HFFc6 (cell line): ENCODE measurements at regions not wholly inside any gene's neighbourhood (a gene's known extent, or its start where the extent isn't known, plus 50 kb on each side); places are given as distances from the start of the nearest gene placed in this dataset.

Experiments
- DNase-seq: peaks from one replicate; pipeline ENCODE4 v3.0.0-alpha.2; 2018
- H3K27ac Mint-ChIP-seq: 2 replicates; pipeline ENCODE4 v1.8.0; 2020; ENCODE audit warnings: mild to moderate bottlenecking, mixed read lengths
- H3K27me3 Mint-ChIP-seq: 2 replicates; pipeline ENCODE4 v1.8.0; 2021; ENCODE audit warnings: mild to moderate bottlenecking, moderate library complexity, mixed read lengths; ENCODE audit not compliant: insufficient read depth
- H3K36me3 Mint-ChIP-seq: 2 replicates; pipeline ENCODE4 v1.8.0; 2021; ENCODE audit warnings: low read depth, mixed read lengths
- H3K4me1 Mint-ChIP-seq: 2 replicates; pipeline ENCODE4 v1.8.0; 2020; ENCODE audit warnings: low read depth, mixed read lengths
- H3K4me3 Mint-ChIP-seq: 2 replicates; pipeline ENCODE4 v1.8.0; 2020; ENCODE audit warnings: mild to moderate bottlenecking, moderate library complexity, mixed read lengths
- H3K9me3 Mint-ChIP-seq: 2 replicates; pipeline ENCODE4 v1.8.0; 2020; ENCODE audit warnings: mild to moderate bottlenecking, mixed read lengths
- TF ChIP-seq, protein P1 (sequence below): fragments of 200-600 bp; sonication (generic); IDR thresholded peaks from 2 replicates; pipeline ENCODE4 v1.5.0; 2021; ENCODE audit warnings: antibody characterized with exemption, mild to moderate bottlenecking

DNA sequence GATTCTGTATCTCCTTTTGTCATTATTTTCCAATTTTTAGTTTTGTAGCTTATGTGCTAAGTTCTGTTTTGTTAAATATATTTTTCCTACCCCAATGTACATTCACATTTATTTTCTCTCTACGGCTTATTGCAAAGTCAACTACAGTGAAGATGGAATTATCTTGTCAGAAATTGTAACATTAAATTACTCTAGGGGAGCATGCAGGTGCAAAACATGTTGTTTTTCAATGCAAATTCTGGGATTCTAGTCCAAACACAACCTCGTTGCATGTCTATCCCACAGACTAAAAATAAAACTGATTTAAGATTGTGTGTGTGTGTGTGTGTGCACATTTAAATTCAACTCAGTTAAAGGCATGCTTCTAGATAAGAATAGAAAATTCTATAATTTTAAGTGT lies 529.1 kb upstream of the POM121L12 start:
- Mint-ChIP-seq H3K9me3 (peaks cover 30% of the 10 kb centered on the region), H3K27me3 (no peaks in the 10 kb centered on the region), H3K36me3 (no peaks in the 10 kb centered on the region), H3K4me1 (no peaks in the 10 kb centered on the region), H3K4me3 (no peak overlapping the region), H3K27ac (no peak overlapping the region)
- no peak for DNase-seq
- TF ChIP-seq, protein P1, sequence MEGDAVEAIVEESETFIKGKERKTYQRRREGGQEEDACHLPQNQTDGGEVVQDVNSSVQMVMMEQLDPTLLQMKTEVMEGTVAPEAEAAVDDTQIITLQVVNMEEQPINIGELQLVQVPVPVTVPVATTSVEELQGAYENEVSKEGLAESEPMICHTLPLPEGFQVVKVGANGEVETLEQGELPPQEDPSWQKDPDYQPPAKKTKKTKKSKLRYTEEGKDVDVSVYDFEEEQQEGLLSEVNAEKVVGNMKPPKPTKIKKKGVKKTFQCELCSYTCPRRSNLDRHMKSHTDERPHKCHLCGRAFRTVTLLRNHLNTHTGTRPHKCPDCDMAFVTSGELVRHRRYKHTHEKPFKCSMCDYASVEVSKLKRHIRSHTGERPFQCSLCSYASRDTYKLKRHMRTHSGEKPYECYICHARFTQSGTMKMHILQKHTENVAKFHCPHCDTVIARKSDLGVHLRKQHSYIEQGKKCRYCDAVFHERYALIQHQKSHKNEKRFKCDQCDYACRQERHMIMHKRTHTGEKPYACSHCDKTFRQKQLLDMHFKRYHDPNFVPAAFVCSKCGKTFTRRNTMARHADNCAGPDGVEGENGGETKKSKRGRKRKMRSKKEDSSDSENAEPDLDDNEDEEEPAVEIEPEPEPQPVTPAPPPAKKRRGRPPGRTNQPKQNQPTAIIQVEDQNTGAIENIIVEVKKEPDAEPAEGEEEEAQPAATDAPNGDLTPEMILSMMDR, result no peak

GRCh38 chr7:52504561-52504960 lies 530.9 kb upstream of the POM121L12 start:
- H3K27ac Mint-ChIP-seq, result no peak overlapping the region
- no peaks in the 10 kb centered on the region for H3K36me3 Mint-ChIP-seq
- no peak overlapping the region for H3K4me3 Mint-ChIP-seq
- TF ChIP-seq, protein P1, result no peak
- H3K9me3 Mint-ChIP-seq, result peaks cover 35% of the 10 kb centered on the region
- H3K27me3 Mint-ChIP-seq, result no peaks in the 10 kb centered on the region
- no peaks in the 10 kb centered on the region for H3K4me1 Mint-ChIP-seq
- DNase-seq, result no peak

- Mint-ChIP-seq H3K9me3 (peaks cover 35% of the 10 kb centered on the region), H3K4me3 (no peak overlapping the region), H3K27me3 (no peaks in the 10 kb centered on the region), H3K27ac (no peak overlapping the region), H3K4me1 (no peaks in the 10 kb centered on the region), H3K36me3 (no peaks in the 10 kb centered on the region)
- TF ChIP-seq, protein P1, result no peak
- no peak for DNase-seq
Observed at GRCh38 chr7:52502281-52502680, 533.2 kb upstream of the POM121L12 start.

- TF ChIP-seq, protein P1, result no peak
- peaks cover 31% of the 10 kb centered on the region for H3K9me3 Mint-ChIP-seq
- H3K27me3 Mint-ChIP-seq, result no peaks in the 10 kb centered on the region
- H3K4me1 Mint-ChIP-seq, result no peaks in the 10 kb centered on the region
- no peaks in the 10 kb centered on the region for H3K36me3 Mint-ChIP-seq
- no peak overlapping the region for H3K27ac Mint-ChIP-seq
- H3K4me3 Mint-ChIP-seq, result no peak overlapping the region
- DNase-seq, result no peak
Observed at GRCh38 chr7:52501696-52502095, 533.7 kb upstream of the POM121L12 start.

DNA sequence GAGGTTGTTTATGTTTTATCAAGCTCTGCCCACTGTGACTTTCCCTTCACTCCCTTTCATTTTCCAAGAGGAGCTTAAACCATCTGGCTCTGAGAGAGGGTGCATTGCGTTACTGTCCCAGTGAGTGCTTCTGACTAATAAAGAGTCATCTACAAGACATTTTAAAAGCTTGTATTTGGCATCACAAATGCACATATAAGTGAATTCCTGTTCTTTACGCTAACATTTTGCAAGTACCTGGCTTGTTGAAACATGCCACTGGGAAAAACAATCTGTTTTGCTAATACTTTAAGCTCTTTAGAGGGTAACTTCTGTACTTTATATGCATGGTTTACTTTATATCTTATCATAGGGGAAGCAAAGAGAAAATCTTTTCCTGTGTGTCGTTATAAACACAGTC lies 534.6 kb upstream of the POM121L12 start:
- H3K4me3 Mint-ChIP-seq, result no peak overlapping the region
- no peak for DNase-seq
- H3K9me3 Mint-ChIP-seq, result peaks cover 25% of the 10 kb centered on the region
- H3K27me3 Mint-ChIP-seq, result no peaks in the 10 kb centered on the region
- H3K36me3 Mint-ChIP-seq, result no peaks in the 10 kb centered on the region
- no peak overlapping the region for H3K27ac Mint-ChIP-seq
- H3K4me1 Mint-ChIP-seq, result no peaks in the 10 kb centered on the region
- TF ChIP-seq, protein P1, result no peak

GRCh38 chr7:52498366-52498765 lies 537.1 kb upstream of the POM121L12 start:
- Mint-ChIP-seq H3K27ac (no peak overlapping the region), H3K27me3 (no peaks in the 10 kb centered on the region), H3K4me3 (no peak overlapping the region), H3K4me1 (no peaks in the 10 kb centered on the region), H3K36me3 (no peaks in the 10 kb centered on the region), H3K9me3 (peaks cover 25% of the 10 kb centered on the region)
- no peak for DNase-seq
- TF ChIP-seq, protein P1, result no peak
